ENCODE measurements at regions not wholly inside any gene's neighbourhood (a gene's known extent, or its start where the extent isn't known, plus 50 kb on each side); places are given as distances from the start of the nearest gene placed in this dataset.

GRCh38 chr2:120812866-120813265, 77.2 kb downstream of the GLI2 start:
- Histone ChIP-seq H3K4me2 (ENCODE audit: low read length) (no peak overlapping the region), H3K27ac (ENCODE audit: low read length) (no peak overlapping the region), H3K27me3 (ENCODE audit: insufficient read depth, low read depth, low read length) (no peaks in the 10 kb centered on the region), H2AFZ (ENCODE audit: low read depth, low read length) (no peak overlapping the region), H3K9me3 (ENCODE audit: low read length) (no peaks in the 10 kb centered on the region), H3K4me3 (ENCODE audit: low read length) (no peak overlapping the region), H4K20me1 (ENCODE audit: insufficient read depth) (no peaks in the 10 kb centered on the region), H3F3A (ENCODE audit: insufficient read depth, low read length, poor library complexity, severe bottlenecking) (no peaks in the 10 kb centered on the region), H3K79me2 (replicated peaks; ENCODE audit: insufficient read depth, low read length) (no peaks in the 10 kb centered on the region), H3K36me3 (ENCODE audit: insufficient read depth, low read length) (no peaks in the 10 kb centered on the region), H3K9me2 (ENCODE audit: insufficient read depth, low read length) (no peaks in the 10 kb centered on the region), H3K9ac (ENCODE audit: low read length) (no peak overlapping the region)
- no peak for TF ChIP-seq RAD21 (conservative IDR thresholded peaks at IDR 0.05)
- TF ChIP-seq, protein P1, sequence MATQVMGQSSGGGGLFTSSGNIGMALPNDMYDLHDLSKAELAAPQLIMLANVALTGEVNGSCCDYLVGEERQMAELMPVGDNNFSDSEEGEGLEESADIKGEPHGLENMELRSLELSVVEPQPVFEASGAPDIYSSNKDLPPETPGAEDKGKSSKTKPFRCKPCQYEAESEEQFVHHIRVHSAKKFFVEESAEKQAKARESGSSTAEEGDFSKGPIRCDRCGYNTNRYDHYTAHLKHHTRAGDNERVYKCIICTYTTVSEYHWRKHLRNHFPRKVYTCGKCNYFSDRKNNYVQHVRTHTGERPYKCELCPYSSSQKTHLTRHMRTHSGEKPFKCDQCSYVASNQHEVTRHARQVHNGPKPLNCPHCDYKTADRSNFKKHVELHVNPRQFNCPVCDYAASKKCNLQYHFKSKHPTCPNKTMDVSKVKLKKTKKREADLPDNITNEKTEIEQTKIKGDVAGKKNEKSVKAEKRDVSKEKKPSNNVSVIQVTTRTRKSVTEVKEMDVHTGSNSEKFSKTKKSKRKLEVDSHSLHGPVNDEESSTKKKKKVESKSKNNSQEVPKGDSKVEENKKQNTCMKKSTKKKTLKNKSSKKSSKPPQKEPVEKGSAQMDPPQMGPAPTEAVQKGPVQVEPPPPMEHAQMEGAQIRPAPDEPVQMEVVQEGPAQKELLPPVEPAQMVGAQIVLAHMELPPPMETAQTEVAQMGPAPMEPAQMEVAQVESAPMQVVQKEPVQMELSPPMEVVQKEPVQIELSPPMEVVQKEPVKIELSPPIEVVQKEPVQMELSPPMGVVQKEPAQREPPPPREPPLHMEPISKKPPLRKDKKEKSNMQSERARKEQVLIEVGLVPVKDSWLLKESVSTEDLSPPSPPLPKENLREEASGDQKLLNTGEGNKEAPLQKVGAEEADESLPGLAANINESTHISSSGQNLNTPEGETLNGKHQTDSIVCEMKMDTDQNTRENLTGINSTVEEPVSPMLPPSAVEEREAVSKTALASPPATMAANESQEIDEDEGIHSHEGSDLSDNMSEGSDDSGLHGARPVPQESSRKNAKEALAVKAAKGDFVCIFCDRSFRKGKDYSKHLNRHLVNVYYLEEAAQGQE (IDR thresholded peaks at IDR 0.05; ENCODE audit: borderline replicate concordance), result no peak
- no peak for TF ChIP-seq POLR2AphosphoS5 (IDR thresholded peaks at IDR 0.05)
- TF ChIP-seq, protein P2, sequence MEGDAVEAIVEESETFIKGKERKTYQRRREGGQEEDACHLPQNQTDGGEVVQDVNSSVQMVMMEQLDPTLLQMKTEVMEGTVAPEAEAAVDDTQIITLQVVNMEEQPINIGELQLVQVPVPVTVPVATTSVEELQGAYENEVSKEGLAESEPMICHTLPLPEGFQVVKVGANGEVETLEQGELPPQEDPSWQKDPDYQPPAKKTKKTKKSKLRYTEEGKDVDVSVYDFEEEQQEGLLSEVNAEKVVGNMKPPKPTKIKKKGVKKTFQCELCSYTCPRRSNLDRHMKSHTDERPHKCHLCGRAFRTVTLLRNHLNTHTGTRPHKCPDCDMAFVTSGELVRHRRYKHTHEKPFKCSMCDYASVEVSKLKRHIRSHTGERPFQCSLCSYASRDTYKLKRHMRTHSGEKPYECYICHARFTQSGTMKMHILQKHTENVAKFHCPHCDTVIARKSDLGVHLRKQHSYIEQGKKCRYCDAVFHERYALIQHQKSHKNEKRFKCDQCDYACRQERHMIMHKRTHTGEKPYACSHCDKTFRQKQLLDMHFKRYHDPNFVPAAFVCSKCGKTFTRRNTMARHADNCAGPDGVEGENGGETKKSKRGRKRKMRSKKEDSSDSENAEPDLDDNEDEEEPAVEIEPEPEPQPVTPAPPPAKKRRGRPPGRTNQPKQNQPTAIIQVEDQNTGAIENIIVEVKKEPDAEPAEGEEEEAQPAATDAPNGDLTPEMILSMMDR (IDR thresholded peaks at IDR 0.05; ENCODE audit: poor library complexity, severe bottlenecking), result no peak
- TF ChIP-seq EP300 (conservative IDR thresholded peaks at IDR 0.05; ENCODE audit: poor library complexity, severe bottlenecking), result no peak
- no peak for TF ChIP-seq TAF1 (IDR thresholded peaks at IDR 0.05; ENCODE audit: low read depth)
- no peak for TF ChIP-seq EZH2 (IDR thresholded peaks at IDR 0.05; ENCODE audit: borderline replicate concordance, insufficient read depth, low read length, poor library complexity, severe bottlenecking)
- TF ChIP-seq SMC3 (conservative IDR thresholded peaks at IDR 0.05; ENCODE audit: poor library complexity), result no peak
- no peak for TF ChIP-seq MXI1 (conservative IDR thresholded peaks at IDR 0.05; ENCODE audit: poor library complexity, severe bottlenecking)

- Histone ChIP-seq H3K27me3 (ENCODE audit: insufficient read depth, low read depth, low read length) (no peaks in the 10 kb centered on the region), H3K9me2 (ENCODE audit: insufficient read depth, low read length) (no peaks in the 10 kb centered on the region), H3K9me3 (ENCODE audit: low read length) (no peaks in the 10 kb centered on the region), H3K4me3 (ENCODE audit: low read length) (no peak overlapping the region), H3K9ac (ENCODE audit: low read length) (no peak overlapping the region), H4K20me1 (ENCODE audit: insufficient read depth) (no peaks in the 10 kb centered on the region), H3K27ac (ENCODE audit: low read length) (no peak overlapping the region), H3F3A (ENCODE audit: insufficient read depth, low read length, poor library complexity, severe bottlenecking) (no peaks in the 10 kb centered on the region), H3K36me3 (ENCODE audit: insufficient read depth, low read length) (no peaks in the 10 kb centered on the region), H2AFZ (ENCODE audit: low read depth, low read length) (no peak overlapping the region), H3K4me2 (ENCODE audit: low read length) (no peak overlapping the region), H3K79me2 (replicated peaks; ENCODE audit: insufficient read depth, low read length) (no peaks in the 10 kb centered on the region)
- TF ChIP-seq, protein P1 (IDR thresholded peaks at IDR 0.05; ENCODE audit: borderline replicate concordance), result no peak
- no peak for TF ChIP-seq EP300 (conservative IDR thresholded peaks at IDR 0.05; ENCODE audit: poor library complexity, severe bottlenecking)
- TF ChIP-seq POLR2AphosphoS5 (IDR thresholded peaks at IDR 0.05), result no peak
- no peak for TF ChIP-seq RAD21 (conservative IDR thresholded peaks at IDR 0.05)
- TF ChIP-seq EZH2 (IDR thresholded peaks at IDR 0.05; ENCODE audit: borderline replicate concordance, insufficient read depth, low read length, poor library complexity, severe bottlenecking), result no peak
- no peak for TF ChIP-seq SMC3 (conservative IDR thresholded peaks at IDR 0.05; ENCODE audit: poor library complexity)
- no peak for TF ChIP-seq MXI1 (conservative IDR thresholded peaks at IDR 0.05; ENCODE audit: poor library complexity, severe bottlenecking)
Measured at GRCh38 chr2:120814352-120814751, 78.7 kb downstream of the GLI2 start.

Measured in neural cell (in vitro differentiated cells).